KMS-11 (cell line): ENCODE measurements at regions not wholly inside any gene's neighbourhood (a gene's known extent, or its start where the extent isn't known, plus 50 kb on each side); places are given as distances from the start of the nearest gene placed in this dataset.

ENCODE experiments used
- H2AFZ ChIP-seq: fragments of 200-600 bp; sonication (generic); 2 replicates; pipeline ENCODE4 v1.6.1; 2016; ENCODE audit warnings: antibody characterized with exemption, mixed run types, low read depth
- H3K27ac ChIP-seq: fragments of 200-600 bp; sonication (generic); 2 replicates; pipeline ENCODE4 v1.6.1; 2016; ENCODE audit warnings: mild to moderate bottlenecking, mixed run types
- H3K27me3 ChIP-seq: fragments of 200-600 bp; sonication (generic); 2 replicates; pipeline ENCODE4 v1.6.1; 2017; ENCODE audit warnings: mild to moderate bottlenecking, low read depth, mixed run types, moderate library complexity; ENCODE audit not compliant: insufficient read depth
- H3K36me3 ChIP-seq: fragments of 200-600 bp; sonication (generic); 2 replicates; pipeline ENCODE4 v1.6.1; 2017; ENCODE audit warnings: mild to moderate bottlenecking, mixed run types; ENCODE audit not compliant: insufficient read depth
- H3K4me1 ChIP-seq: fragments of 200-600 bp; sonication (generic); 2 replicates; pipeline ENCODE4 v1.6.1; 2016; ENCODE audit warnings: mild to moderate bottlenecking, low read depth, mixed run types; ENCODE audit not compliant: poor library complexity, severe bottlenecking
- H3K4me2 ChIP-seq: fragments of 200-600 bp; sonication (generic); 2 replicates; pipeline ENCODE4 v1.7.0; 2016; ENCODE audit warnings: mild to moderate bottlenecking, mixed run types
- H3K4me3 ChIP-seq: fragments of 200-600 bp; sonication (generic); IDR thresholded peaks from 2 replicates; pipeline ENCODE4 v1.6.1; 2017; ENCODE audit warnings: low read depth, low read length, mixed read lengths; ENCODE audit not compliant: insufficient read depth
- H3K79me2 ChIP-seq: fragments of 200-600 bp; sonication (generic); 2 replicates; pipeline ENCODE4 v1.6.1; 2016; ENCODE audit warnings: low read depth, mixed run types; ENCODE audit not compliant: insufficient read depth
- H3K9ac ChIP-seq: fragments of 200-600 bp; sonication (generic); 2 replicates; pipeline ENCODE4 v1.6.1; 2016; ENCODE audit warnings: mild to moderate bottlenecking, mixed run types
- H4K20me1 ChIP-seq: fragments of 200-600 bp; sonication (generic); 2 replicates; pipeline ENCODE4 v1.6.1; 2016; ENCODE audit warnings: mild to moderate bottlenecking, mixed run types; ENCODE audit not compliant: insufficient read depth
- CTCF ChIP-seq: fragments of 200-600 bp; sonication (generic); conservative IDR thresholded peaks from 2 replicates; pipeline ENCODE4 v1.6.1; 2017; ENCODE audit warnings: low read depth, mild to moderate bottlenecking, antibody characterized with exemption, low read length, moderate library complexity, mixed read lengths

GRCh38 chr9:118336250-118336942 is 632.2 kb downstream of the TLR4 start:
- Histone ChIP-seq H3K4me2 (no peak overlapping the region), H3K79me2 (no peaks in the 10 kb centered on the region), H3K27me3 (no peaks in the 10 kb centered on the region), H3K4me1 (no peaks in the 10 kb centered on the region), H3K27ac (no peak overlapping the region), H3K4me3 (no peak overlapping the region), H2AFZ (no peak overlapping the region), H3K36me3 (no peaks in the 10 kb centered on the region), H3K9ac (no peak overlapping the region), H4K20me1 (no peaks in the 10 kb centered on the region)
- TF ChIP-seq CTCF = no peak

GRCh38 chr9:118336943-118337330 is 632.7 kb downstream of the TLR4 start:
- Histone ChIP-seq H3K4me2 (no peak overlapping the region), H3K36me3 (no peaks in the 10 kb centered on the region), H3K27ac (no peak overlapping the region), H3K27me3 (no peaks in the 10 kb centered on the region), H3K4me3 (no peak overlapping the region), H2AFZ (no peak overlapping the region), H3K4me1 (no peaks in the 10 kb centered on the region), H3K9ac (no peak overlapping the region), H3K79me2 (no peaks in the 10 kb centered on the region), H4K20me1 (no peaks in the 10 kb centered on the region)
- no peak for TF ChIP-seq CTCF

- Histone ChIP-seq H3K27me3 (no peaks in the 10 kb centered on the region), H3K79me2 (no peaks in the 10 kb centered on the region), H4K20me1 (no peaks in the 10 kb centered on the region), H3K4me1 (no peaks in the 10 kb centered on the region), H2AFZ (no peak overlapping the region), H3K9ac (no peak overlapping the region), H3K27ac (no peak overlapping the region), H3K4me2 (no peak overlapping the region), H3K36me3 (no peaks in the 10 kb centered on the region), H3K4me3 (no peak overlapping the region)
- no peak for TF ChIP-seq CTCF
Measured at GRCh38 chr9:118360036-118360435, 655.8 kb downstream of the TLR4 start.

- TF ChIP-seq CTCF = no peak
- Histone ChIP-seq H3K36me3 (no peaks in the 10 kb centered on the region), H3K9ac (no peak overlapping the region), H3K79me2 (no peaks in the 10 kb centered on the region), H3K27ac (no peak overlapping the region), H4K20me1 (no peaks in the 10 kb centered on the region), H3K4me3 (no peak overlapping the region), H3K4me1 (no peaks in the 10 kb centered on the region), H3K27me3 (no peaks in the 10 kb centered on the region), H2AFZ (no peak overlapping the region), H3K4me2 (no peak overlapping the region)
Measured at GRCh38 chr9:118362123-118362522, 657.9 kb downstream of the TLR4 start.
